ENCODE measurements at regions not wholly inside any gene's neighbourhood (a gene's known extent, or its start where the extent isn't known, plus 50 kb on each side); places are given as distances from the start of the nearest gene placed in this dataset.

DNA sequence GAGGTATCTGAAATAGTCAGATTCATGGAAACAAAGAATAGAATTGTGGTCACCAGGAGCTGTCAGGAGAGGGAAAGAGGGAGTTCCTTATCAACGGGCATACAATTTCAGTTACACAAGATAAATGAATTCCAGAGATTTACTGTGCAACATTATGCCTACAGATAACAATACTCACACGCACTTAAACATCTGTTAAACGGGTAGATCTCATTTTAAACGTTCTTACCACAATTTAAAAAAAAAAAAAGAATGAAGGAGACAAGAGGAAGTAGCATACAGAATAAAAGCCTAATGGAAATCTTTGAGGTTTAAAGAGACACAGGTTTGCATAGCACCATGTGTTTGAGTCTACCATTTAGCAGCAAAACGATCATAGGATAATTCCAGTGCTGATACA is 298.0 kb downstream of the DKK2 start:
- Histone ChIP-seq H3K4me2 (ENCODE audit: low read depth, low read length, poor library complexity, severe bottlenecking) (no peak overlapping the region), H3K4me3 (ENCODE audit: insufficient read depth, low read length, poor library complexity, severe bottlenecking) (no peak overlapping the region), H3K27me3 (ENCODE audit: low read length) (no peaks in the 10 kb centered on the region), H3F3A (ENCODE audit: insufficient read depth) (no peaks in the 10 kb centered on the region), H3K9ac (ENCODE audit: low read length) (no peak overlapping the region), H3K9me3 (ENCODE audit: insufficient read depth, low read length) (no peaks in the 10 kb centered on the region), H3K27ac (ENCODE audit: low read depth, low read length) (no peak overlapping the region), H3K9me2 (replicated peaks; ENCODE audit: insufficient read depth, low read length) (no peaks in the 10 kb centered on the region), H3K36me3 (ENCODE audit: low read length) (no peaks in the 10 kb centered on the region), H2AFZ (ENCODE audit: low read depth, low read length, severe bottlenecking) (no peak overlapping the region), H3K79me2 (ENCODE audit: insufficient read depth, low read length) (no peaks in the 10 kb centered on the region), H4K20me1 (ENCODE audit: low read depth, low read length) (no peaks in the 10 kb centered on the region)
- no peak for TF ChIP-seq EZH2phosphoT487 (conservative IDR thresholded peaks at IDR 0.05; ENCODE audit: low read length)
- TF ChIP-seq, protein P1, sequence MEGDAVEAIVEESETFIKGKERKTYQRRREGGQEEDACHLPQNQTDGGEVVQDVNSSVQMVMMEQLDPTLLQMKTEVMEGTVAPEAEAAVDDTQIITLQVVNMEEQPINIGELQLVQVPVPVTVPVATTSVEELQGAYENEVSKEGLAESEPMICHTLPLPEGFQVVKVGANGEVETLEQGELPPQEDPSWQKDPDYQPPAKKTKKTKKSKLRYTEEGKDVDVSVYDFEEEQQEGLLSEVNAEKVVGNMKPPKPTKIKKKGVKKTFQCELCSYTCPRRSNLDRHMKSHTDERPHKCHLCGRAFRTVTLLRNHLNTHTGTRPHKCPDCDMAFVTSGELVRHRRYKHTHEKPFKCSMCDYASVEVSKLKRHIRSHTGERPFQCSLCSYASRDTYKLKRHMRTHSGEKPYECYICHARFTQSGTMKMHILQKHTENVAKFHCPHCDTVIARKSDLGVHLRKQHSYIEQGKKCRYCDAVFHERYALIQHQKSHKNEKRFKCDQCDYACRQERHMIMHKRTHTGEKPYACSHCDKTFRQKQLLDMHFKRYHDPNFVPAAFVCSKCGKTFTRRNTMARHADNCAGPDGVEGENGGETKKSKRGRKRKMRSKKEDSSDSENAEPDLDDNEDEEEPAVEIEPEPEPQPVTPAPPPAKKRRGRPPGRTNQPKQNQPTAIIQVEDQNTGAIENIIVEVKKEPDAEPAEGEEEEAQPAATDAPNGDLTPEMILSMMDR (IDR thresholded peaks at IDR 0.05; ENCODE audit: insufficient read depth, low read length, poor library complexity, severe bottlenecking), result no peak

DNA sequence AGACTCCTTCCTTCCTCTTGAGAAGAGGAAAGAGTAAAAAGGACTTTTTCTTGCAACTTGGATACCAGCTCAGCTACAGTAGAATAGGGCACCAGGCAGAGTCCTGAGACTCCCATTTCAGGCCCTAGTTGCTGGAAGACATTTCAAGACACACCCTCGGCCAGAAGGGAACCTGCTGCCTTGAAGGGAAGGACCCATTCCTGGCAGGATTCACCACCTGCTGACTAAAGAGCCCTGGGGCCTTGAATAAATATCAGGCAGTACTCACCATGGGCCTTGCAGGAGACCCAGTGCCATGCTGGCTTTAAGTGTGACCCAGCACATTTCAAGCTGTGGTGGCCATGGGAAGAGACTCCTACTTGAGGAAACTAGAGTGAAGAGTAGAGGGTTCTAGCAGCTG is 317.6 kb downstream of the DKK2 start:
- H3K4me3 ChIP-seq (ENCODE audit: insufficient read depth, low read length, poor library complexity, severe bottlenecking), result no peak overlapping the region
- H3K9me3 ChIP-seq (ENCODE audit: insufficient read depth, low read length), result no peaks in the 10 kb centered on the region
- no peaks in the 10 kb centered on the region for H3K27me3 ChIP-seq (ENCODE audit: low read length)
- no peaks in the 10 kb centered on the region for H3K36me3 ChIP-seq (ENCODE audit: low read length)
- no peaks in the 10 kb centered on the region for H3K9me2 ChIP-seq (replicated peaks; ENCODE audit: insufficient read depth, low read length)
- H3K4me2 ChIP-seq (ENCODE audit: low read depth, low read length, poor library complexity, severe bottlenecking), result no peak overlapping the region
- no peaks in the 10 kb centered on the region for H3F3A ChIP-seq (ENCODE audit: insufficient read depth)
- no peak overlapping the region for H2AFZ ChIP-seq (ENCODE audit: low read depth, low read length, severe bottlenecking)
- no peak overlapping the region for H3K27ac ChIP-seq (ENCODE audit: low read depth, low read length)
- TF ChIP-seq, protein P1 (IDR thresholded peaks at IDR 0.05; ENCODE audit: insufficient read depth, low read length, poor library complexity, severe bottlenecking), result no peak
- no peak for TF ChIP-seq EZH2phosphoT487 (conservative IDR thresholded peaks at IDR 0.05; ENCODE audit: low read length)
- no peaks in the 10 kb centered on the region for H3K79me2 ChIP-seq (ENCODE audit: insufficient read depth, low read length)
- H3K9ac ChIP-seq (ENCODE audit: low read length), result no peak overlapping the region
- H4K20me1 ChIP-seq (ENCODE audit: low read depth, low read length), result no peaks in the 10 kb centered on the region

DNA sequence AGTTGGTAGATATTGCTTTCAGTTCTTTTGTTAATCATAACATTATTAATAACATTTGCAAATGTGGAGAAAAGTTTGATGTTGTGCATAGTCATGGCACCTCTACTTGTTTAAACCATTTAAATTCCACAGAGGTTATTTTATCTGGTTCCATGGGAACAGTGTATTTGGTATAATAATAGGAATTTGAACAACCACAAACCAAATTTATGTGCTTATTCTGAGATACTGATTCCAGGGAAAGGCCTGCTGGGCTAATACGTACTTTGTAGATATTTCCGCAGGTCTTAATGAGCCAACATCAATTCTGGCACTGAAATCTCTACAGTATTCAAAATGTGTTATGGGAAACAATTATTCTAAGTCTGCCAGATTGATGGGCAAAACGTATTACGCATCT is 319.0 kb downstream of the DKK2 start:
- no peak overlapping the region for H3K4me2 ChIP-seq (ENCODE audit: low read depth, low read length, poor library complexity, severe bottlenecking)
- H3F3A ChIP-seq (ENCODE audit: insufficient read depth), result no peaks in the 10 kb centered on the region
- H3K9me3 ChIP-seq (ENCODE audit: insufficient read depth, low read length), result no peaks in the 10 kb centered on the region
- H3K27ac ChIP-seq (ENCODE audit: low read depth, low read length), result no peak overlapping the region
- no peaks in the 10 kb centered on the region for H3K79me2 ChIP-seq (ENCODE audit: insufficient read depth, low read length)
- no peaks in the 10 kb centered on the region for H3K27me3 ChIP-seq (ENCODE audit: low read length)
- no peak for TF ChIP-seq EZH2phosphoT487 (conservative IDR thresholded peaks at IDR 0.05; ENCODE audit: low read length)
- TF ChIP-seq, protein P1 (IDR thresholded peaks at IDR 0.05; ENCODE audit: insufficient read depth, low read length, poor library complexity, severe bottlenecking), result no peak
- no peaks in the 10 kb centered on the region for H4K20me1 ChIP-seq (ENCODE audit: low read depth, low read length)
- H3K36me3 ChIP-seq (ENCODE audit: low read length), result no peaks in the 10 kb centered on the region
- no peak overlapping the region for H3K4me3 ChIP-seq (ENCODE audit: insufficient read depth, low read length, poor library complexity, severe bottlenecking)
- H3K9ac ChIP-seq (ENCODE audit: low read length), result no peak overlapping the region
- no peaks in the 10 kb centered on the region for H3K9me2 ChIP-seq (replicated peaks; ENCODE audit: insufficient read depth, low read length)
- no peak overlapping the region for H2AFZ ChIP-seq (ENCODE audit: low read depth, low read length, severe bottlenecking)

Data from SU-DHL-6 (cell line).